OCI-LY3 (cell line): ENCODE measurements at regions not wholly inside any gene's neighbourhood (a gene's known extent, or its start where the extent isn't known, plus 50 kb on each side); places are given as distances from the start of the nearest gene placed in this dataset.

Experiments
- H2AFZ ChIP-seq: fragments of 200-600, 300-600 bp; shearing (Covaris generic); 2 replicates; pipeline ENCODE4 v1.6.0; 2014; ENCODE audit warnings: antibody characterized with exemption, low read depth, low read length
- H3K27ac ChIP-seq: fragments of 200-600, 300-600 bp; sonication (generic); 2 replicates; pipeline ENCODE4 v1.5.1; 2014; ENCODE audit warnings: mild to moderate bottlenecking, low read length, moderate library complexity, mixed read lengths
- H3K27me3 ChIP-seq: fragments of 200-600, 300-600 bp; sonication (generic); 2 replicates; pipeline ENCODE4 v1.6.1; 2014; ENCODE audit warnings: low read depth, low read length, mixed read lengths
- H3K36me3 ChIP-seq: fragments of 200-600, 300-600 bp; sonication (generic); replicated peaks from 2 replicates; pipeline ENCODE3; 2014; ENCODE audit warnings: low read depth, low read length, mixed read lengths
- H3K4me1 ChIP-seq: fragments of 300-600, 200-600 bp; sonication (generic); 2 replicates; pipeline ENCODE4 v1.6.1; 2014; ENCODE audit warnings: low read length, mixed read lengths
- H3K4me2 ChIP-seq: fragments of 200-600, 300-600 bp; sonication (generic); 2 replicates; pipeline ENCODE4 v1.6.1; 2014; ENCODE audit warnings: low read length, mixed read lengths
- H3K4me3 ChIP-seq: fragments of 300-600, 200-600 bp; sonication (generic); 2 replicates; pipeline ENCODE4 v1.5.1; 2014; ENCODE audit warnings: antibody characterized with exemption, mild to moderate bottlenecking, low read length, moderate library complexity
- H3K79me2 ChIP-seq: fragments of 300-600, 200-600 bp; shearing (Covaris generic); 2 replicates; pipeline ENCODE4 v1.6.1; 2014; ENCODE audit warnings: mild to moderate bottlenecking, low read length, mixed read lengths
- H3K9ac ChIP-seq: fragments of 300-600, 200-600 bp; shearing (Covaris generic); 2 replicates; pipeline ENCODE4 v1.6.0; 2014; ENCODE audit warnings: mild to moderate bottlenecking, low read length, moderate library complexity
- H3K9me3 ChIP-seq: fragments of 200-600, 300-600 bp; shearing (Covaris generic); 2 replicates; pipeline ENCODE4 v1.6.1; 2014; ENCODE audit warnings: low read length, mixed read lengths; ENCODE audit not compliant: insufficient read depth
- H4K20me1 ChIP-seq: fragments of 200-600, 300-600 bp; sonication (generic); 2 replicates; pipeline ENCODE4 v1.6.1; 2016; ENCODE audit warnings: low read length, mixed read lengths; ENCODE audit not compliant: insufficient read depth
- CTCF ChIP-seq: fragments of 200-600, 300-600 bp; sonication (generic); IDR thresholded peaks from 2 replicates; pipeline ENCODE4 v1.5.1; 2014; ENCODE audit warnings: antibody characterized with exemption, low read length, low read depth
- EZH2phosphoT487 ChIP-seq: fragments of 200-600 bp; shearing (Covaris generic); IDR thresholded peaks from 2 replicates; pipeline ENCODE4 v1.6.1; 2018; ENCODE audit warnings: antibody characterized with exemption, mixed run types, low read depth

- H3K4me1 ChIP-seq, result peaks cover 3% of the 10 kb centered on the region; the same call in 1 of the 2 replicates
- no peak overlapping the region for H3K9ac ChIP-seq
- H3K9me3 ChIP-seq, result no peaks in the 10 kb centered on the region
- peak; percentile 62 for TF ChIP-seq CTCF
- no peak for TF ChIP-seq EZH2phosphoT487
- peaks cover 7% of the 10 kb centered on the region; the same call in 1 of the 2 replicates for H3K27me3 ChIP-seq
- H4K20me1 ChIP-seq, result no peaks in the 10 kb centered on the region
- H3K79me2 ChIP-seq, result no peaks in the 10 kb centered on the region
- H3K27ac ChIP-seq, result no peak overlapping the region
- H3K36me3 ChIP-seq, result no peaks in the 10 kb centered on the region
- no peak overlapping the region for H3K4me3 ChIP-seq
- H2AFZ ChIP-seq, result 0 out of 2 replicates have a peak overlapping the region, but pooled peaks have one; percentile 34
- 0 out of 2 replicates have a peak overlapping the region, but pooled peaks have one; percentile 29 for H3K4me2 ChIP-seq
These were observed 50.3 kb upstream of the GREB1L start for GRCh38 chr18:21191596-21192307.
